Stimulated activated naive B cell treated with anti-CD40 and anti-IgM and Interleukin-4, amounts not matched to agents 10 μg/mL and 1 μg/mL and 100 μg/mL, for 72 hours (primary cell): ENCODE measurements at regions not wholly inside any gene's neighbourhood (a gene's known extent, or its start where the extent isn't known, plus 50 kb on each side); places are given as distances from the start of the nearest gene placed in this dataset.

Source experiments
- ATAC-seq, 2 donors: fragments of 150-1000 bp; cut with Tn5 transposase; replicated peaks; 2 replicates each; pipeline ENCODE4 v1.10.0; 2021; ENCODE audit warnings: moderate library complexity in 1 of 2
- DNase-seq: peaks from one replicate; pipeline ENCODE4 v3.0.0; 2021
- H3K27ac Mint-ChIP-seq: one replicate; pipeline ENCODE4 v1.8.0; 2022; ENCODE audit warnings: mild to moderate bottlenecking, mixed read lengths
- H3K27me3 Mint-ChIP-seq, 2 donors: one replicate each; pipeline ENCODE4 v1.8.0; 2022; ENCODE audit warnings: mixed read lengths in 2 of 2
- H3K36me3 Mint-ChIP-seq, 2 donors: one replicate each; pipeline ENCODE4 v1.8.0; 2022; ENCODE audit warnings: mixed read lengths in 2 of 2, mild to moderate bottlenecking in 1 of 2
- H3K4me1 Mint-ChIP-seq, 2 donors: one replicate each; pipeline ENCODE4 v1.8.0; 2022; ENCODE audit warnings: mixed read lengths in 2 of 2, mild to moderate bottlenecking in 1 of 2
- H3K4me3 Mint-ChIP-seq, 2 donors: one replicate each; pipeline ENCODE4 v1.8.0; 2022; ENCODE audit warnings: mild to moderate bottlenecking in 2 of 2, mixed read lengths in 2 of 2, moderate library complexity in 1 of 2
- H3K9me3 Mint-ChIP-seq, 2 donors: one replicate each; pipeline ENCODE4 v1.8.0; 2022; ENCODE audit warnings: mixed read lengths in 2 of 2, mild to moderate bottlenecking in 1 of 2

- H3K27me3 Mint-ChIP-seq = no peaks in the 10 kb centered on the region
- H3K4me3 Mint-ChIP-seq = no peak overlapping the region
- no peaks in the 10 kb centered on the region for H3K36me3 Mint-ChIP-seq
- no peaks in the 10 kb centered on the region for H3K4me1 Mint-ChIP-seq
- DNase-seq (no peak), ATAC-seq (no peak)
- no peak overlapping the region for H3K27ac Mint-ChIP-seq
- H3K9me3 Mint-ChIP-seq = no peaks in the 10 kb centered on the region
Measured at GRCh38 chr21:24208562-24209260, 1398.6 kb downstream of the MRPL39 start.

GRCh38 chr21:24205319-24205718 is 1402.0 kb downstream of the MRPL39 start:
- DNase-seq (no peak), ATAC-seq (no peak)
- H3K27ac Mint-ChIP-seq = no peak overlapping the region
- H3K4me1 Mint-ChIP-seq = no peaks in the 10 kb centered on the region
- H3K4me3 Mint-ChIP-seq = no peak overlapping the region
- H3K27me3 Mint-ChIP-seq = no peaks in the 10 kb centered on the region
- H3K9me3 Mint-ChIP-seq = no peaks in the 10 kb centered on the region
- H3K36me3 Mint-ChIP-seq = no peaks in the 10 kb centered on the region

GRCh38 chr21:24204641-24205040 is 1402.6 kb downstream of the MRPL39 start:
- Mint-ChIP-seq H3K27ac (no peak overlapping the region), H3K36me3 (no peaks in the 10 kb centered on the region), H3K27me3 (no peaks in the 10 kb centered on the region), H3K4me3 (no peak overlapping the region), H3K4me1 (no peaks in the 10 kb centered on the region), H3K9me3 (no peaks in the 10 kb centered on the region)
- DNase-seq (no peak), ATAC-seq (no peak)

DNA sequence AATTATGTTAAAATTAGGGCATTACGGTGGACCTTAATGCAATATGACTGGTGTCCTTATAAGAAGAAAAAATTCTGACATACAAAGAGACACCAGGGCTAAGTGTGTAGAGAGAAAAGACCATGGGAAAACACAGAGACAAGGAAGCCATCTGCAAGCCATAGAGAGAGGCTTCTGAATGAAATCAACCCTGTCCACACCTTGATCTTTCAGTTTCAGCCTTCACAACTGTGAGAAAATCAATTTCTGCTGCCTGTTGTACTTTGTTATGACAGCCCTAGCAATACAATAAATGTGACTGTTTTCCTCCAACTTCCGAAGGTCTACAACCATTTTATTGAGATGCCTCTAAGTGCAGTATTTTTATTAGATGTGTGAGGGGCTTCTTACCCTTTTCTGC is 1407.2 kb downstream of the MRPL39 start:
- Mint-ChIP-seq H3K27ac (no peak overlapping the region), H3K4me1 (peaks cover 0 to 2% of the 10 kb centered on the region in 2 donors), H3K4me3 (no peak overlapping the region), H3K36me3 (no peaks in the 10 kb centered on the region), H3K9me3 (no peaks in the 10 kb centered on the region), H3K27me3 (no peaks in the 10 kb centered on the region)
- DNase-seq = no peak
- no peak for ATAC-seq

GRCh38 chr21:24197923-24198322 is 1409.4 kb downstream of the MRPL39 start:
- Mint-ChIP-seq H3K27me3 (peaks cover 0 to 4% of the 10 kb centered on the region in 2 donors), H3K4me1 (peaks cover 0 to 2% of the 10 kb centered on the region in 2 donors), H3K27ac (no peak overlapping the region), H3K36me3 (no peaks in the 10 kb centered on the region), H3K9me3 (no peaks in the 10 kb centered on the region), H3K4me3 (no peak overlapping the region)
- ATAC-seq = no peak
- DNase-seq = no peak

DNA sequence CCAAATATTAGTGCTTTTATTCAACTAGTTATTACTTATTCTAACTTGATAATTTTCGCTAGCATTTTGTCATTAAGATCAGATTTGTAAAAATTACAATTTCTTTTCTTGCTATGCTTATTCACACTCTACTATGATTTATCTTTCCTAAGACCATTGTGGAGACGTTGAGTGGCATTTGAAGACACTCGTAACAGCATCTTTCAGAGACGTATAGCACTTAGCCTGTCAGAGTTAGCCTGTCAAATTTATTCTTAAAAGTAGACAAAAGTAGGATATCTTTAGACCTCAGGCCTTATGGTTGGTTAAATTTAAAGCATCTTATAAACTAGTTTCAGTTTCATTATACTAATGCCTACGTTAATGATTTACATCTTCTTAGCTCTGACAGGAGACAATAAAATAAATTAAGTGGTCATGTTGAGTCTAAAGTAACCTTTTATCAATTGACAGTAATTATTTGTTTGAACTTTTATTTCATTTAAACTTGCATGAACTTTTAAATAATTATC is 1410.1 kb downstream of the MRPL39 start:
- Mint-ChIP-seq H3K4me3 (no peak overlapping the region), H3K27me3 (peaks cover 0 to 8% of the 10 kb centered on the region in 2 donors), H3K9me3 (no peaks in the 10 kb centered on the region), H3K27ac (no peak overlapping the region), H3K4me1 (peaks cover 0 to 2% of the 10 kb centered on the region in 2 donors), H3K36me3 (no peaks in the 10 kb centered on the region)
- DNase-seq (no peak), ATAC-seq (no peak)

DNA sequence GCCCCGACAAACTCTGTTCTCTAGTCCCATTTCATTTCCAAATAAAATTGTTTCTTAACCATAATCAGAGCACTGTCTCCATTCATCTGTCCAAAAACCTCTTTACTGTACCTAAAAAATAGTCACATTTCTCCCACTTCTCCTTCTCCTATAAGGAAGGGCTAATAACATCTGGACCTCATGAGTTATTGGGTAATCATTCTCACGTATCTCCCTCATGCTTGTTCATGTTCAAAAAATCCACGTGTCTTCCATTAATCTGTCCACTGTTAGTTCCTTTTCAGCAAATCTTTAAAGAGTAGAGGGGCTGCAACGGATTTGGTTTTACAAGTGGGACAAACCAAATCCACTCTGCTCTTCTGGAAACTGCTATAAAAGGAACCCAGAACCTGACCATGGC is 1418.8 kb downstream of the MRPL39 start:
- H3K36me3 Mint-ChIP-seq = no peaks in the 10 kb centered on the region
- H3K9me3 Mint-ChIP-seq = no peaks in the 10 kb centered on the region
- peaks cover 0 to 8% of the 10 kb centered on the region in 2 donors for H3K27me3 Mint-ChIP-seq
- DNase-seq (no peak), ATAC-seq (no peak)
- H3K4me1 Mint-ChIP-seq = no peaks in the 10 kb centered on the region
- no peak overlapping the region for H3K27ac Mint-ChIP-seq
- no peak overlapping the region for H3K4me3 Mint-ChIP-seq

GRCh38 chr21:24183077-24183476 is 1424.2 kb downstream of the MRPL39 start:
- Mint-ChIP-seq H3K9me3 (peaks cover 6 to 11% of the 10 kb centered on the region in 2 donors), H3K27me3 (no peaks in the 10 kb centered on the region), H3K4me3 (no peak overlapping the region), H3K36me3 (peaks cover 2 to 8% of the 10 kb centered on the region in 2 donors), H3K27ac (no peak overlapping the region), H3K4me1 (no peaks in the 10 kb centered on the region)
- no peak for DNase-seq
- no peak for ATAC-seq

GRCh38 chr21:24179110-24179509 is 1428.2 kb downstream of the MRPL39 start:
- ATAC-seq (no peak), DNase-seq (no peak)
- Mint-ChIP-seq H3K9me3 (peaks cover 6 to 11% of the 10 kb centered on the region in 2 donors), H3K4me3 (no peak overlapping the region), H3K27ac (no peak overlapping the region), H3K36me3 (peaks cover 2 to 8% of the 10 kb centered on the region in 2 donors), H3K27me3 (no peaks in the 10 kb centered on the region), H3K4me1 (no peaks in the 10 kb centered on the region)

DNA sequence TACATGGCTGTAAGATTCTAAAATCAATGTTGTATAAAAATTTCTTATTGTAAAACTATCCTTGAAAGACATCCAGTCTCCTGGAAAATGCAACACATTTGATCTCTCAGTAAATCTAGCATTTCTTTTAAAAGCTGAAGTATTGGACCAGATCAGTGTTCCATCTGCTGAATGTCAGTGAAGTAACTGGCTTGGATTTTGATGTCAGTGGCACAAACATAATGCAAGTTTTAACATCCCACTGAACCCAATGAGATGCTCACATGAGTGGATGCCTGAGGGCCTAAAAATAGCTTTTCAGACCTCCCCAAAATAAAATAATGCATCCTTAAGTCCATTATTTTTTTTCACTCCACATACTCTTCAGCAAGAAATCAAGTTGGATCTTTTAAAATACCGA is 1432.2 kb downstream of the MRPL39 start:
- H3K36me3 Mint-ChIP-seq = peaks cover 2 to 8% of the 10 kb centered on the region in 2 donors
- H3K4me3 Mint-ChIP-seq = no peak overlapping the region
- ATAC-seq (no peak), DNase-seq (no peak)
- H3K9me3 Mint-ChIP-seq = peaks cover 4 to 11% of the 10 kb centered on the region in 2 donors
- no peaks in the 10 kb centered on the region for H3K4me1 Mint-ChIP-seq
- no peak overlapping the region for H3K27ac Mint-ChIP-seq
- H3K27me3 Mint-ChIP-seq = no peaks in the 10 kb centered on the region

DNA sequence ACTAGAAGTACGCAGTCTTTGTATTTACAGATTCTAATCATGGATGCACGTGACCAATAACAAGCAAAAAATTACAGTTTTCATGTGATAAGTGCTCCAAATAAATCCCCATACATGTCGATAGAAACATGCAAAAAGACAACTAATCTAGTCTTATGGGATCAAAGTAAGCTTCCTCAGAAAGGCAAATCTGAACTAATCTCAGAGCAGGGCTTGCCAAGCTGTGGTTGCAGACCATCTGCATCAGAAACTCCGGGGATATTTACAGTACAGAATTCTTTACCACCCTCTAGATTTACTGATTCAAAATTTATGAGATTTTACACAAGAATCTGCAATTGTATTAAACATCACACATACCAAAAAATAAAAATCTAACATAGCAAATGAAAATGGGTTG is 1435.5 kb downstream of the MRPL39 start:
- Mint-ChIP-seq H3K27me3 (no peaks in the 10 kb centered on the region), H3K4me1 (no peaks in the 10 kb centered on the region), H3K36me3 (no peaks in the 10 kb centered on the region), H3K4me3 (no peak overlapping the region), H3K27ac (no peak overlapping the region), H3K9me3 (no peaks in the 10 kb centered on the region)
- DNase-seq (no peak), ATAC-seq (no peak)

DNA sequence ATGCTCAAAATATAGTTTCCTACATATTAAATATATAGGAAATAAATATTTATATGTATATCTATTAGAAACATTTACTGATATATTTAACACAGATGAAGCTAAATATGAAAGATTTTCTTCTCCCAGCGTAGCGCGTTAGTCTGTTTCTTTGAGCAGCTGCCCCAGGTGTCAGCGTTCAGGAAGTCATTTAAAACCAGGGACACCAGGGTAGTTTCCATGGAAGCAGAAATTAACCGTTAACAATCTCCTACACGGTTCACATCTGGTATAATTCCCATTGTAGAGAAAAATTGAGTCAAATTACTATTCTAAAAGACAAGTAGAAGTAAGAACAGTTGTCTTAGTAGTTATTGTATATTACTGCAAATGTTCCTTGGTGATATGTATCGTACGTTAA is 1443.7 kb downstream of the MRPL39 start:
- Mint-ChIP-seq H3K4me3 (no peak overlapping the region), H3K27ac (no peak overlapping the region), H3K9me3 (no peaks in the 10 kb centered on the region), H3K27me3 (no peaks in the 10 kb centered on the region), H3K36me3 (no peaks in the 10 kb centered on the region), H3K4me1 (no peaks in the 10 kb centered on the region)
- ATAC-seq = no peak
- DNase-seq = no peak

GRCh38 chr21:24160528-24160927 is 1446.8 kb downstream of the MRPL39 start:
- Mint-ChIP-seq H3K9me3 (no peaks in the 10 kb centered on the region), H3K27ac (no peak overlapping the region), H3K4me3 (no peak overlapping the region), H3K36me3 (no peaks in the 10 kb centered on the region), H3K4me1 (no peaks in the 10 kb centered on the region), H3K27me3 (no peaks in the 10 kb centered on the region)
- ATAC-seq (no peak), DNase-seq (no peak)

- Mint-ChIP-seq H3K27me3 (no peaks in the 10 kb centered on the region), H3K4me1 (no peaks in the 10 kb centered on the region), H3K27ac (no peak overlapping the region), H3K4me3 (no peak overlapping the region), H3K9me3 (no peaks in the 10 kb centered on the region), H3K36me3 (no peaks in the 10 kb centered on the region)
- ATAC-seq (no peak), DNase-seq (no peak)
Measured at GRCh38 chr21:24153137-24153536, 1454.1 kb downstream of the MRPL39 start.

GRCh38 chr21:24150753-24151152 is 1456.5 kb downstream of the MRPL39 start:
- Mint-ChIP-seq H3K4me3 (no peak overlapping the region), H3K9me3 (no peaks in the 10 kb centered on the region), H3K4me1 (no peaks in the 10 kb centered on the region), H3K27me3 (no peaks in the 10 kb centered on the region), H3K27ac (no peak overlapping the region), H3K36me3 (no peaks in the 10 kb centered on the region)
- no peak for ATAC-seq
- no peak for DNase-seq
